ENCODE measurements at regions not wholly inside any gene's neighbourhood (a gene's known extent, or its start where the extent isn't known, plus 50 kb on each side); places are given as distances from the start of the nearest gene placed in this dataset.

DNA sequence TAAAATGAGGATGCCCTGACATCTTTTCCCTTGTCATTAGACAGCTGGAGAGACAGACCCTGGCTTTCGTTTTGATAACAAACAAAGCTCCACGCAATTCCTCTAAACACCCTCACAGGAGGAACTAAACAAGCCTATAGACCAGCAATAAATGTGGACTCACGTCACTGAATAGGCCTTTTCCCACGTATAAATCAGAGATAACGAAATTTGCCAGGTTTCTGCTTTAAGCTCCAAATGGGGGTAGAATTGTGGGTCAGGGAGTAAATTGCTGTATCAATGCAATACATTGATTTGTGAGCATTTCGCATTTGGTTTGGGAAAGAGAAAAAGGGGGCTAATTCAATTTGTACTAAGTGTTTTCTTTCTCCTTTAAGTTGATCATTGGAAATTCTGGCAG, 256.0 kb downstream of the PMP22 start:
- TF ChIP-seq, protein P1, sequence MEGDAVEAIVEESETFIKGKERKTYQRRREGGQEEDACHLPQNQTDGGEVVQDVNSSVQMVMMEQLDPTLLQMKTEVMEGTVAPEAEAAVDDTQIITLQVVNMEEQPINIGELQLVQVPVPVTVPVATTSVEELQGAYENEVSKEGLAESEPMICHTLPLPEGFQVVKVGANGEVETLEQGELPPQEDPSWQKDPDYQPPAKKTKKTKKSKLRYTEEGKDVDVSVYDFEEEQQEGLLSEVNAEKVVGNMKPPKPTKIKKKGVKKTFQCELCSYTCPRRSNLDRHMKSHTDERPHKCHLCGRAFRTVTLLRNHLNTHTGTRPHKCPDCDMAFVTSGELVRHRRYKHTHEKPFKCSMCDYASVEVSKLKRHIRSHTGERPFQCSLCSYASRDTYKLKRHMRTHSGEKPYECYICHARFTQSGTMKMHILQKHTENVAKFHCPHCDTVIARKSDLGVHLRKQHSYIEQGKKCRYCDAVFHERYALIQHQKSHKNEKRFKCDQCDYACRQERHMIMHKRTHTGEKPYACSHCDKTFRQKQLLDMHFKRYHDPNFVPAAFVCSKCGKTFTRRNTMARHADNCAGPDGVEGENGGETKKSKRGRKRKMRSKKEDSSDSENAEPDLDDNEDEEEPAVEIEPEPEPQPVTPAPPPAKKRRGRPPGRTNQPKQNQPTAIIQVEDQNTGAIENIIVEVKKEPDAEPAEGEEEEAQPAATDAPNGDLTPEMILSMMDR (IDR thresholded peaks at IDR 0.05), result no peak
- no peak for TF ChIP-seq POLR2A (IDR thresholded peaks at IDR 0.05)
